Smooth muscle cell (in vitro differentiated cells): ENCODE measurements at regions not wholly inside any gene's neighbourhood (a gene's known extent, or its start where the extent isn't known, plus 50 kb on each side); places are given as distances from the start of the nearest gene placed in this dataset.

ENCODE experiments used
- DNase-seq: peaks from one replicate; lab custom pipeline; 2025; ENCODE audit not compliant: unreplicated experiment; lab: John Stamatoyannopoulos, UW
- H2AFZ ChIP-seq: fragments of 200-600 bp; sonication (generic); 2 replicates; pipeline ENCODE4 v1.6.0; 2016; ENCODE audit warnings: antibody characterized with exemption, low read depth, mild to moderate bottlenecking
- H3F3A ChIP-seq: fragments of 200-600 bp; sonication (generic); 2 replicates; pipeline ENCODE4 v1.6.0; 2017; ENCODE audit warnings: antibody characterized with exemption, low read depth
- H3K27ac ChIP-seq: fragments of 200-600 bp; sonication (generic); 2 replicates; pipeline ENCODE4 v1.5.1; 2016; ENCODE audit warnings: low read depth, mild to moderate bottlenecking
- H3K27me3 ChIP-seq: fragments of 200-600 bp; sonication (generic); 2 replicates; pipeline ENCODE4 v1.6.1; 2016; ENCODE audit warnings: low read depth, mild to moderate bottlenecking
- H3K36me3 ChIP-seq: fragments of 200-600 bp; sonication (generic); 2 replicates; pipeline ENCODE4 v1.5.1; 2016; ENCODE audit warnings: low read depth
- H3K4me1 ChIP-seq: fragments of 200-600 bp; sonication (generic); 2 replicates; pipeline ENCODE4 v1.5.1; 2016; ENCODE audit warnings: low read depth
- H3K4me2 ChIP-seq: fragments of 200-600 bp; sonication (generic); 2 replicates; pipeline ENCODE4 v1.6.0; 2016; ENCODE audit warnings: mild to moderate bottlenecking
- H3K4me3 ChIP-seq: fragments of 200-600 bp; sonication (generic); 2 replicates; pipeline ENCODE4 v1.5.1; 2016; ENCODE audit warnings: mild to moderate bottlenecking
- H3K79me2 ChIP-seq: fragments of 200-600 bp; sonication (generic); 2 replicates; pipeline ENCODE4 v1.6.0; 2016; ENCODE audit warnings: low read depth, mild to moderate bottlenecking
- H3K9ac ChIP-seq: fragments of 200-600 bp; sonication (generic); 2 replicates; pipeline ENCODE4 v1.6.0; 2016; ENCODE audit warnings: low read depth
- H3K9me3 ChIP-seq: fragments of 200-600 bp; sonication (generic); replicated peaks from 2 replicates; pipeline ENCODE4 v1.5.1; 2016; ENCODE audit warnings: low read depth
- H4K20me1 ChIP-seq: fragments of 200-600 bp; sonication (generic); 2 replicates; pipeline ENCODE4 v1.6.0; 2016; ENCODE audit warnings: low read depth
- WGBS: methylation state at CpG from one replicate; pipeline ENCODE4 v1.1.7; 2016; ENCODE audit warnings: low lambda C conversion rate; 5-methylcytosine and 5-hydroxymethylcytosine counted together
- TF ChIP-seq, protein P1 (sequence below): fragments of 200-600 bp; sonication (generic); IDR thresholded peaks from 2 replicates; pipeline ENCODE4 v1.5.1; 2017; ENCODE audit warnings: borderline replicate concordance, mild to moderate bottlenecking, antibody characterized with exemption; ENCODE audit not compliant: insufficient read depth, poor library complexity, severe bottlenecking

DNA sequence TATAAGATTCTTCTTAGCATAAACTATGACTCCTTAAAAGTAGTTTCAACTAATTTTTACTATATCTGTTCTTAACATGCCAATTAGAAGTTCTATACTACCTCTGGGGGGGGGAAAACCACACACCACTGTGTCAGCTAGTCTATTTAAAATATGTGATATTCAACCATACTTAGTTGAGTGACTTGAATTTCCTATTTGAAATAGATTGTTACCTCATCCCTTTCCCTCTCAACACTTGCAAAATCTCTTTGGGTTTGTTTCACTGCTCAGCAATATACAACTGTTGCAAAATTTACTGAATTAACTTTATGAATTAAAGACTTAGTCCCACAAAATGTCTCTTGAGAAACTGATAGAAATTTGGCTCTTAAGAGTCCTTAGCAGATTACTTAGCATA lies 151.1 kb upstream of the POU5F2 start:
- H3K36me3 ChIP-seq, result no peaks in the 10 kb centered on the region
- no peak overlapping the region for H2AFZ ChIP-seq
- no peaks in the 10 kb centered on the region for H3K79me2 ChIP-seq
- no peak for DNase-seq
- H3K27ac ChIP-seq, result no peak overlapping the region
- no peak overlapping the region for H3K9ac ChIP-seq
- TF ChIP-seq, protein P1, sequence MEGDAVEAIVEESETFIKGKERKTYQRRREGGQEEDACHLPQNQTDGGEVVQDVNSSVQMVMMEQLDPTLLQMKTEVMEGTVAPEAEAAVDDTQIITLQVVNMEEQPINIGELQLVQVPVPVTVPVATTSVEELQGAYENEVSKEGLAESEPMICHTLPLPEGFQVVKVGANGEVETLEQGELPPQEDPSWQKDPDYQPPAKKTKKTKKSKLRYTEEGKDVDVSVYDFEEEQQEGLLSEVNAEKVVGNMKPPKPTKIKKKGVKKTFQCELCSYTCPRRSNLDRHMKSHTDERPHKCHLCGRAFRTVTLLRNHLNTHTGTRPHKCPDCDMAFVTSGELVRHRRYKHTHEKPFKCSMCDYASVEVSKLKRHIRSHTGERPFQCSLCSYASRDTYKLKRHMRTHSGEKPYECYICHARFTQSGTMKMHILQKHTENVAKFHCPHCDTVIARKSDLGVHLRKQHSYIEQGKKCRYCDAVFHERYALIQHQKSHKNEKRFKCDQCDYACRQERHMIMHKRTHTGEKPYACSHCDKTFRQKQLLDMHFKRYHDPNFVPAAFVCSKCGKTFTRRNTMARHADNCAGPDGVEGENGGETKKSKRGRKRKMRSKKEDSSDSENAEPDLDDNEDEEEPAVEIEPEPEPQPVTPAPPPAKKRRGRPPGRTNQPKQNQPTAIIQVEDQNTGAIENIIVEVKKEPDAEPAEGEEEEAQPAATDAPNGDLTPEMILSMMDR, result no peak
- H3K9me3 ChIP-seq, result no peaks in the 10 kb centered on the region
- no peak overlapping the region for H3K4me3 ChIP-seq
- no peaks in the 10 kb centered on the region for H3K27me3 ChIP-seq
- peaks cover 24% of the 10 kb centered on the region for H3K4me1 ChIP-seq
- H3K4me2 ChIP-seq, result no peak overlapping the region
- H4K20me1 ChIP-seq, result no peaks in the 10 kb centered on the region
- H3F3A ChIP-seq, result no peaks in the 10 kb centered on the region

DNA sequence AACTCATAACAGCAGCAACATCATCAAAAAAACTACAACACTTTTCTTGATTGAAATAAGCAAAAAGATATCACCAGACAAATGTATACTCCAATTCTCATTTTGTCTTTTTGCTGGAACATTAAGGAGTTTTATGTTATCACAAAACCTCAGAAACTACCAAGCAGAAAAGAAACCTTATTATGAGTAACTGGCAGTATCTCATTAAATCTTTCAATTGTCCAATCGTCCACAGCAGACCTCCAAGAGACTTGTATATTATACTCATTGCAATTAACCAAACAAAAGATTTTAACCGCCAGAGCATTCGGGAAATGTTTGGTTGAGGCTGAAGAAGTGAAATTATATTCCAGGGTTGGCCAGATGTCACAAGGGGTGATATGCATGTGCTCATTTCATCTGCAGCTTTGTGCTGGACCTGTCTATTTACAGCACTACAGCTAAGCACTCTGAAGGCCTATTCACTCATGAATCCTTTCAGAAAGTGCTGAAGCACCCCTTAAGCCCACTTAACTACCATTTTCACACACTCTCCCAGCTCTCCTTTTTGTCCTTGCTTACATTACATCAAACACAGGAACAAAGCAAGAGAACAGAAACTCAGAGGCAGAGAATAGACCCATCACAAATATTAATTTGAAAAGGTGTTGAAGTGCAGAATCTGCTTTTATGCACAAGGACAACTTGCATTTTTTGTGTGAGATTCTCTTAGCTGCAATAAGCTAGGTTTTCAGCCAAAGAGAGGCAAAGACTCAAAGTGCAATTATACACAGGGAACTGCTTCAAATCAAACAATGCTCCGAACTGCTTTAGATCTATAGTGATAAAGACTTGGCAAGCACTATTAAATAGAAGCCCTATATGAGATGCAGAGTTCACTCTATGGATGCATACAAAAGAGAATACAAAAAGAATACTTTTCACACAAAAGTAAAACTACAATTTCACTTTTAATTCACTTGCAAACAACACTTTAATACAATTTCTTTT lies 150.4 kb upstream of the POU5F2 start:
- H3K36me3 ChIP-seq, result no peaks in the 10 kb centered on the region
- H3K9me3 ChIP-seq, result no peaks in the 10 kb centered on the region

DNA sequence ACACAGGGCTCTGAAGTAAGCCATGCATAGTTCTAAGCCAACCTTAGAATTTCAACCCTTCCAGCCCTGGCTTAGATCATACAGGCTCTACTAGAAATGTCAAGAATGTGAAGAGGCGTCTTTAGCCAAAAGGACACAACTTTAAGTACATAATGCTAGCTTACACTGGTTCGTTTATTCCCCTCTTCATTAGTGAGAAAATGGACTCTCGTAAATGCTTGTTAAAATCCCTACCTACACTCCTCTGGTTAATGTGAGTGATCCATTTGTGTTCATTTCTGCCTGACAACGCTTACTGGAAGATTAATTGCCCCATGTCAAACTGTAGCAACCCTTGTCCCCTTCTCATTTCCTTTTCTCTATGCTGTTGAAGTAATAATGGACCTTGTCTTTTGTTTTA lies 149.3 kb upstream of the POU5F2 start:
- no peaks in the 10 kb centered on the region for H3K9me3 ChIP-seq
- H3K4me3 ChIP-seq, result no peak overlapping the region
- TF ChIP-seq, protein P1, result no peak
- H4K20me1 ChIP-seq, result no peaks in the 10 kb centered on the region
- H3K36me3 ChIP-seq, result no peaks in the 10 kb centered on the region
- no peaks in the 10 kb centered on the region for H3K27me3 ChIP-seq
- 4% methylated on average over 4 of the region's 4 CpGs for WGBS
- H3K9ac ChIP-seq, result no peak overlapping the region
- H3K4me2 ChIP-seq, result peak overlapping the region; percentile 44
- peaks cover 24% of the 10 kb centered on the region for H3K4me1 ChIP-seq
- H3K79me2 ChIP-seq, result no peaks in the 10 kb centered on the region
- no peak overlapping the region for H2AFZ ChIP-seq
- DNase-seq, result no peak
- H3F3A ChIP-seq, result no peaks in the 10 kb centered on the region
- peak overlapping the region; percentile 57 for H3K27ac ChIP-seq

More for the DNA sequence above, 150.4 kb upstream of the POU5F2 start:
- H3K4me1 ChIP-seq, result peaks cover 24% of the 10 kb centered on the region
- H3F3A ChIP-seq, result no peaks in the 10 kb centered on the region
- H3K4me2 ChIP-seq, result no peak overlapping the region
- H3K27me3 ChIP-seq, result no peaks in the 10 kb centered on the region
- TF ChIP-seq, protein P1, result no peak
- no peak for DNase-seq
- no peaks in the 10 kb centered on the region for H4K20me1 ChIP-seq
- H2AFZ ChIP-seq, result no peak overlapping the region
- H3K4me3 ChIP-seq, result no peak overlapping the region
- H3K9ac ChIP-seq, result no peak overlapping the region
- no peak overlapping the region for H3K27ac ChIP-seq
- H3K79me2 ChIP-seq, result no peaks in the 10 kb centered on the region
- WGBS, result 89% methylated on average over 4 of the region's 4 CpGs
